ENCODE measurements at regions not wholly inside any gene's neighbourhood (a gene's known extent, or its start where the extent isn't known, plus 50 kb on each side); places are given as distances from the start of the nearest gene placed in this dataset.

- DNase-seq (ENCODE audit: low read depth in 3 of 3, low spot score in 1 of 3), result no peak
Observed at GRCh38 chr2:134193006-134193405, 60.9 kb upstream of the MGAT5 start.

GRCh38 chr2:134194519-134194918 is 59.4 kb upstream of the MGAT5 start:
- DNase-seq (ENCODE audit: low read depth in 3 of 3, low spot score in 1 of 3), result no peak

- DNase-seq (ENCODE audit: low read depth in 3 of 3, low spot score in 1 of 3), result no peak
Observed at GRCh38 chr2:134195341-134195740, 58.5 kb upstream of the MGAT5 start.

GRCh38 chr2:134197445-134197844 is 56.4 kb upstream of the MGAT5 start:
- no peak for DNase-seq (ENCODE audit: low read depth in 3 of 3, low spot score in 1 of 3)

GRCh38 chr2:134198006-134198634 is 55.8 kb upstream of the MGAT5 start:
- DNase-seq (ENCODE audit: low read depth in 3 of 3, low spot score in 1 of 3), result no peak

- no peak for DNase-seq (ENCODE audit: low read depth in 3 of 3, low spot score in 1 of 3)
Observed at GRCh38 chr2:134199123-134199522, 54.7 kb upstream of the MGAT5 start.

- no peak for DNase-seq (ENCODE audit: low read depth in 3 of 3, low spot score in 1 of 3)
Observed at GRCh38 chr2:134200036-134200618, 53.7 kb upstream of the MGAT5 start.

GRCh38 chr2:134201533-134201932 is 52.3 kb upstream of the MGAT5 start:
- no peak for DNase-seq (ENCODE audit: low read depth in 3 of 3, low spot score in 1 of 3)

- no peak for DNase-seq (ENCODE audit: low read depth in 3 of 3, low spot score in 1 of 3)
Observed at GRCh38 chr2:134202371-134202770, 51.5 kb upstream of the MGAT5 start.

- DNase-seq (ENCODE audit: low read depth in 3 of 3, low spot score in 1 of 3), result no peak
Observed at GRCh38 chr2:134203175-134203574, 50.7 kb upstream of the MGAT5 start.

Data from stimulated activated CD4-positive, alpha-beta T cell treated with anti-CD3 and anti-CD28 coated beads, TNF-alpha, amount 100 ng/mL, for 1 hour (primary cell).